WTC11 (cell line): ENCODE measurements at regions not wholly inside any gene's neighbourhood (a gene's known extent, or its start where the extent isn't known, plus 50 kb on each side); places are given as distances from the start of the nearest gene placed in this dataset.

ENCODE experiments used
- ATF2 ChIP-seq: sonication (generic); formaldehyde crosslinking; IDR thresholded peaks from 2 replicates; pipeline ENCODE4 v1.8.1; 2022; ENCODE audit warnings: low read depth, missing genetic modification reagents, borderline replicate concordance
- CTCF ChIP-seq: fragments of 200-600 bp; IDR thresholded peaks from 2 replicates; pipeline ENCODE4 v1.8.0; 2022; ENCODE audit warnings: antibody characterized with exemption
- FOXK1 ChIP-seq: sonication (generic); formaldehyde crosslinking; IDR thresholded peaks from 2 replicates; pipeline ENCODE4 v1.8.0; 2022; ENCODE audit warnings: mild to moderate bottlenecking, moderate library complexity, missing genetic modification reagents
- GABPB1 ChIP-seq: sonication (generic); formaldehyde crosslinking; IDR thresholded peaks from 2 replicates; pipeline ENCODE4 v1.8.1; 2023; ENCODE audit warnings: mild to moderate bottlenecking, missing genetic modification reagents
- JUN ChIP-seq: sonication (generic); formaldehyde crosslinking; IDR thresholded peaks from 2 replicates; pipeline ENCODE4 v1.8.0; 2023; ENCODE audit warnings: mild to moderate bottlenecking, missing genetic modification reagents
- KAT7 ChIP-seq: sonication (generic); formaldehyde crosslinking; IDR thresholded peaks from 2 replicates; pipeline ENCODE4 v1.8.1; 2023; ENCODE audit warnings: missing genetic modification reagents, mild to moderate bottlenecking, borderline replicate concordance
- NFYB ChIP-seq: sonication (generic); formaldehyde crosslinking; conservative IDR thresholded peaks from 2 replicates; pipeline ENCODE4 v1.8.0; 2022; ENCODE audit warnings: low read depth, missing genetic modification reagents
- RORB ChIP-seq: fragments of 250-450 bp; sonication (Bioruptor Pico); IDR thresholded peaks from 2 replicates; pipeline ENCODE4 v1.9.0; 2021; ENCODE audit warnings: mild to moderate bottlenecking
- USF1 ChIP-seq: sonication (generic); formaldehyde crosslinking; IDR thresholded peaks from 2 replicates; pipeline ENCODE4 v1.8.0; 2022; ENCODE audit warnings: mild to moderate bottlenecking, missing genetic modification reagents
- ZNF138 ChIP-seq: sonication (generic); formaldehyde crosslinking; conservative IDR thresholded peaks from 2 replicates; pipeline ENCODE4 v1.8.1; 2022; ENCODE audit warnings: mild to moderate bottlenecking, moderate library complexity, missing genetic modification reagents
- ZNF263 ChIP-seq: sonication (generic); formaldehyde crosslinking; IDR thresholded peaks from 2 replicates; pipeline ENCODE4 v1.8.1; 2022; ENCODE audit warnings: low read depth, mild to moderate bottlenecking, moderate library complexity, missing genetic modification reagents
- ZNF671 ChIP-seq: fragments of 250-450 bp; sonication (Bioruptor Pico); IDR thresholded peaks from 2 replicates; pipeline ENCODE4 v1.8.0; 2021; ENCODE audit warnings: mild to moderate bottlenecking
- ZSCAN18 ChIP-seq: fragments of 250-450 bp; sonication (Bioruptor Pico); IDR thresholded peaks from 2 replicates; pipeline ENCODE4 v2.1.2; 2022; ENCODE audit warnings: mild to moderate bottlenecking, moderate library complexity

GRCh38 chr4:188649635-188650034 lies 510.4 kb downstream of the TRIML1 start:
- TF ChIP-seq ZSCAN18 (CRISPR knock-in tag) (no peak), CTCF (no peak), RORB (CRISPR knock-in tag) (no peak), KAT7 (CRISPR knock-in tag) (no peak), ZNF671 (CRISPR knock-in tag) (no peak), NFYB (CRISPR knock-in tag) (no peak), JUN (CRISPR knock-in tag) (no peak), GABPB1 (no peak), USF1 (CRISPR knock-in tag) (no peak), ZNF138 (CRISPR knock-in tag) (no peak), ZNF263 (CRISPR knock-in tag) (no peak), FOXK1 (CRISPR knock-in tag) (no peak), ATF2 (CRISPR knock-in tag) (no peak)
